H1 (cell line): ENCODE measurements at regions not wholly inside any gene's neighbourhood (a gene's known extent, or its start where the extent isn't known, plus 50 kb on each side); places are given as distances from the start of the nearest gene placed in this dataset.

Experiments used
- CTCF ChIA-PET: fragments of 300-600 bp; sonication (Branson Sonifier 250); formaldehyde crosslinking; loops from one replicate; lab custom pipeline; 2021; ENCODE audit not compliant: partially characterized antibody; lab: Charles Lee
- POLR2A ChIA-PET: fragments of 300-600 bp; sonication (Branson Sonifier 250); formaldehyde crosslinking; loops from one replicate; lab custom pipeline; 2021; ENCODE audit warnings: inconsistent platforms; ENCODE audit not compliant: partially characterized antibody; lab: Charles Lee
- DNase-seq, 2 experiments: peaks; one replicate each; pipeline versions ENCODE4 v3.0.0 to v3.0.0-alpha.2; 2010 to 2022; ENCODE audit warnings: low spot score in 2 of 2, low read depth in 1 of 2, mixed read lengths in 1 of 2
- FAIRE-seq: peaks from 2 replicates; lab custom pipeline; 2011; peaks lifted over from hg19 to GRCh38; lab: Jason Lieb, UNC
- H2AFZ ChIP-seq: 2 replicates; pipeline ENCODE4 v1.8.1; 2012; ENCODE audit warnings: low read length, inconsistent platforms
- H2AK5ac ChIP-seq: 2 replicates; pipeline ENCODE4 v1.6.1; 2013; ENCODE audit warnings: low read depth, low read length
- H2BK120ac ChIP-seq: replicated peaks from 2 replicates; pipeline ENCODE3; 2013; ENCODE audit warnings: low read depth, low read length, inconsistent platforms
- H2BK12ac ChIP-seq: 2 replicates; pipeline ENCODE4 v1.6.1; 2013; ENCODE audit warnings: low read depth, low read length
- H2BK15ac ChIP-seq: 2 replicates; pipeline ENCODE4 v1.6.1; 2013; ENCODE audit warnings: low read length
- H2BK20ac ChIP-seq: 2 replicates; pipeline ENCODE4 v1.6.1; 2013; ENCODE audit warnings: low read length
- H2BK5ac ChIP-seq: 2 replicates; pipeline ENCODE4 v1.6.1; 2013; ENCODE audit warnings: low read depth, low read length
- H3K14ac ChIP-seq: 2 replicates; pipeline ENCODE4 v1.6.1; 2013; ENCODE audit warnings: inconsistent platforms; ENCODE audit not compliant: insufficient read length
- H3K18ac ChIP-seq: 2 replicates; pipeline ENCODE4 v1.6.1; 2013; ENCODE audit warnings: low read length; ENCODE audit errors: extremely low read depth
- H3K23ac ChIP-seq: 2 replicates; pipeline ENCODE4 v1.6.1; 2013; ENCODE audit warnings: inconsistent platforms; ENCODE audit not compliant: insufficient read length
- H3K23me2 ChIP-seq: 2 replicates; pipeline ENCODE4 v1.6.1; 2013; ENCODE audit warnings: low read depth, low read length
- H3K27ac ChIP-seq: 2 replicates; pipeline ENCODE4 v1.6.1; 2011; ENCODE audit warnings: low read depth, low read length, inconsistent platforms
- H3K27me3 ChIP-seq, 4 experiments: replicated peaks in 1 of 4; 1 replicate in 1 of 4; 2 replicates in 3 of 4; pipeline versions ENCODE4 v1.6.1 to v1.8.1; 2011 to 2013; ENCODE audit warnings: low read length in 3 of 4, mild to moderate bottlenecking in 3 of 4, inconsistent platforms in 2 of 4, mixed read lengths in 2 of 4, moderate library complexity in 1 of 4; ENCODE audit not compliant: control insufficient read depth in 3 of 4, insufficient read depth in 3 of 4; ENCODE audit errors: extremely low read depth in 1 of 4
- H3K36me3 ChIP-seq, 4 experiments: 2 replicates each; pipeline versions ENCODE4 v1.6.1 to v1.8.1; 2011 to 2013; ENCODE audit warnings: mild to moderate bottlenecking in 4 of 4, low read length in 3 of 4, moderate library complexity in 2 of 4, control low read depth in 1 of 4, inconsistent platforms in 1 of 4; ENCODE audit not compliant: insufficient read depth in 4 of 4, control insufficient read depth in 2 of 4
- H3K4ac ChIP-seq: replicated peaks from 2 replicates; pipeline ENCODE3; 2013; ENCODE audit warnings: low read length, low read depth, mixed read lengths, inconsistent platforms; ENCODE audit not compliant: insufficient read length
- H3K4me1 ChIP-seq, 4 experiments: replicated peaks in 1 of 4; 1 replicate in 1 of 4; 2 replicates in 3 of 4; pipeline versions ENCODE4 v1.6.1 to v1.8.1; 2011 to 2013; ENCODE audit warnings: low read length in 3 of 4, inconsistent platforms in 2 of 4, mixed read lengths in 1 of 4; ENCODE audit not compliant: insufficient read depth in 4 of 4, control insufficient read depth in 3 of 4
- H3K4me2 ChIP-seq, 2 experiments: 2 replicates each; pipeline versions ENCODE4 v1.6.1 to v1.8.1; 2011 to 2013; ENCODE audit warnings: low read depth in 2 of 2, low read length in 2 of 2, control low read depth in 1 of 2, inconsistent platforms in 1 of 2, mild to moderate bottlenecking in 1 of 2; ENCODE audit not compliant: insufficient read depth in 1 of 2
- H3K4me3 ChIP-seq, 4 experiments: fragments of 200-600, 300-600 bp in 1 of 4; sonication (generic), shearing (Covaris generic), sonication (Bioruptor Twin) in 1 of 4; 2 replicates each; pipeline versions ENCODE4 v1.5.1 to v1.8.1; 2011 to 2016; ENCODE audit warnings: low read length in 4 of 4, low read depth in 3 of 4, control low read depth in 2 of 4, inconsistent platforms in 2 of 4, mild to moderate bottlenecking in 2 of 4, mixed read lengths in 1 of 4, moderate library complexity in 1 of 4; ENCODE audit not compliant: insufficient read depth in 2 of 4; ENCODE audit errors: extremely low read depth in 1 of 4
- H3K56ac ChIP-seq: replicated peaks from 2 replicates; pipeline ENCODE3; 2013; ENCODE audit warnings: low read depth, mild to moderate bottlenecking, mixed read lengths, low read length, inconsistent platforms; ENCODE audit not compliant: insufficient read length
- H3K79me1 ChIP-seq: 2 replicates; pipeline ENCODE4 v1.6.1; 2013; ENCODE audit warnings: low read depth, low read length, control low read depth
- H3K79me2 ChIP-seq, 2 experiments: 2 replicates each; pipeline versions ENCODE4 v1.6.1 to v1.8.1; 2012 to 2013; ENCODE audit warnings: low read length in 2 of 2, mild to moderate bottlenecking in 2 of 2, inconsistent platforms in 1 of 2; ENCODE audit not compliant: insufficient read depth in 2 of 2, control insufficient read depth in 1 of 2
- H3K9ac ChIP-seq, 4 experiments: replicated peaks in 1 of 4; 1 replicate in 1 of 4; 2 replicates in 3 of 4; pipeline versions ENCODE4 v1.6.1 to v1.8.1; 2011 to 2013; ENCODE audit warnings: low read depth in 3 of 4, low read length in 3 of 4, control low read depth in 2 of 4, mild to moderate bottlenecking in 2 of 4, moderate library complexity in 2 of 4, inconsistent platforms in 1 of 4; ENCODE audit errors: extremely low read depth in 1 of 4
- H3K9me3 ChIP-seq, 2 experiments: 2 replicates each; pipeline versions ENCODE4 v1.6.1 to v1.8.1; 2012 to 2013; ENCODE audit warnings: mild to moderate bottlenecking in 2 of 2, moderate library complexity in 2 of 2, control low read depth in 1 of 2, inconsistent platforms in 1 of 2, low read depth in 1 of 2, low read length in 1 of 2, mixed read lengths in 1 of 2; ENCODE audit not compliant: insufficient read depth in 2 of 2
- H4K20me1 ChIP-seq, 2 experiments: replicated peaks in 1 of 2; 2 replicates each; pipeline versions ENCODE3 to v1.8.1; 2011 to 2013; ENCODE audit warnings: inconsistent platforms in 2 of 2, low read length in 2 of 2, mild to moderate bottlenecking in 1 of 2; ENCODE audit not compliant: insufficient read depth in 2 of 2, control insufficient read depth in 1 of 2
- H4K5ac ChIP-seq: 2 replicates; pipeline ENCODE4 v1.6.1; 2013; ENCODE audit warnings: low read length, low read depth, mixed read lengths, inconsistent platforms; ENCODE audit not compliant: insufficient read length
- H4K8ac ChIP-seq: 2 replicates; pipeline ENCODE4 v1.8.0; 2013; ENCODE audit warnings: mild to moderate bottlenecking, moderate library complexity, low read length, inconsistent platforms; ENCODE audit not compliant: insufficient read depth; ENCODE audit errors: extremely low read depth
- H4K91ac ChIP-seq: replicated peaks from 2 replicates; pipeline ENCODE3; 2013; ENCODE audit warnings: low read length, mixed read lengths, inconsistent platforms; ENCODE audit not compliant: insufficient read length
- BACH1 ChIP-seq: IDR thresholded peaks from 2 replicates; pipeline ENCODE4 v1.6.1; 2012; ENCODE audit warnings: low read length, improper control_type of control experiment
- BRCA1 ChIP-seq: IDR thresholded peaks from 2 replicates; pipeline ENCODE4 v1.6.1; 2012; ENCODE audit warnings: low read depth, low read length, improper control_type of control experiment
- CTCF ChIP-seq, 3 experiments: IDR thresholded peaks; 1 replicate in 2 of 3; 2 replicates in 1 of 3; pipeline versions ENCODE4 v1.5.1 to v1.6.1; 2011; ENCODE audit warnings: low read length in 3 of 3, mild to moderate bottlenecking in 3 of 3, inconsistent platforms in 2 of 3, low read depth in 1 of 3, moderate library complexity in 1 of 3; ENCODE audit not compliant: insufficient read depth in 1 of 3; ENCODE audit errors: control extremely low read depth in 1 of 3
- NANOG ChIP-seq: IDR thresholded peaks from 2 replicates; pipeline ENCODE4 v1.6.1; 2011; ENCODE audit warnings: low read length, low read depth, mild to moderate bottlenecking, inconsistent platforms; ENCODE audit not compliant: insufficient read depth, poor library complexity, severe bottlenecking
- PHF8 ChIP-seq: fragments of 200-600 bp; sonication (generic); conservative IDR thresholded peaks from 2 replicates; pipeline ENCODE4 v1.7.1; 2012; ENCODE audit warnings: low read depth, mild to moderate bottlenecking, inconsistent platforms, low read length, moderate library complexity
- POU5F1 ChIP-seq: IDR thresholded peaks from 2 replicates; pipeline ENCODE4 v1.6.1; 2011; ENCODE audit warnings: low read depth, mild to moderate bottlenecking, low read length, moderate library complexity
- RBBP5 ChIP-seq: IDR thresholded peaks from 2 replicates; pipeline ENCODE4 v1.7.1; 2012; ENCODE audit warnings: low read depth, mild to moderate bottlenecking, inconsistent platforms, low read length, moderate library complexity, borderline replicate concordance
- SIN3A ChIP-seq, 2 experiments: IDR thresholded peaks in 1 of 2; conservative IDR thresholded peaks in 1 of 2; 2 replicates each; pipeline ENCODE4 v1.6.1; 2011 to 2012; ENCODE audit warnings: low read length in 2 of 2, improper control_type of control experiment in 1 of 2, low read depth in 1 of 2, mild to moderate bottlenecking in 1 of 2
- SIRT6 ChIP-seq: IDR thresholded peaks from one replicate; pipeline ENCODE4 v1.7.1; 2012; ENCODE audit warnings: low read length, inconsistent platforms
- SP1 ChIP-seq: IDR thresholded peaks from 2 replicates; pipeline ENCODE4 v1.6.1; 2011; ENCODE audit warnings: low read depth, low read length
- TAF1 ChIP-seq: IDR thresholded peaks from 2 replicates; pipeline ENCODE4 v1.6.1; 2011; ENCODE audit warnings: mild to moderate bottlenecking, low read depth, low read length
- TBP ChIP-seq: IDR thresholded peaks from 2 replicates; pipeline ENCODE4 v1.6.1; 2011; ENCODE audit warnings: low read depth, low read length, improper control_type of control experiment
- WGBS, 2 experiments: shearing (Covaris generic) in 1 of 2; methylation state at CpG; one replicate each; pipeline versions ENCODE4 v1.1.6 to v1.1.7; 2013 to 2015; ENCODE audit warnings: low lambda C conversion rate in 2 of 2, mixed read lengths in 2 of 2, inconsistent platforms in 1 of 2, low coverage in 1 of 2, missing lambda C conversion rate in 1 of 2; ENCODE audit not compliant: insufficient replicate concordance in 2 of 2, insufficient coverage in 1 of 2, insufficient read length in 1 of 2; ENCODE audit errors: extremely low coverage in 1 of 2, missing lambda C conversion rate in 1 of 2; 5-methylcytosine and 5-hydroxymethylcytosine counted together

DNA sequence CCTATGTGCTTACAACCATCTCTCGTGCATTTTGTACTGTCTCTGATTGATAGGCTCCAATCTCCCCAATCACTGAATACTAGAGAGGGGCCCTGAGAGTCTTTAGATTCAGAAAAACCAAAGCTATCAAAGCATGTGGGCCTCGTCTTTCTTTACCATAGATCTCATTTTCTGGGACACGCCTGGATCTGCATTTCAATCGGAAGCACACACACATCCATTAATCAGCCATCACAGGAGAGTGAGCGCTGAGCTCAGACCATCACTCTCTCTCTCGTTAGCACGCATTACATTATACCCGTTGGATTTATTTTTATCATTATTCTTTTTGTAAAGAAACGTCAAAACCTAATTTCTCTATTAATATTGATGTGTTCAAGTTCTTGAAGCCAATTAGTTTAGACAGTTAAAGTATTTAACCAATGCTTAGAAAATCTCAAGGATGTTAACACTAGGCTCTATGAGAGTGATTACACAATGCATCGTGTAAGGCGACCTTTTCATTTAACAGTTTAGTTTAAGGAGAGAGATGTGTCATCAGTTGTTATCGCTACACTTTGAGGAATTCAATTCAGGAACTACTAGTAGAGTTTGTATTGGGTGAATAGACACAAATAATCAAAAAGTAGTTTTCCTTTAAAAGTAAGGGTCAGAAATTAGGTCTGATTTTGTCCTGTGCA, 650.7 kb downstream of the CDH8 start:
- Histone ChIP-seq H3K4me2 (no peak overlapping the region), H2BK20ac (no peak overlapping the region), H4K5ac (no peak overlapping the region), H3K9ac (no peak overlapping the region), H2BK15ac (no peak overlapping the region), H2BK120ac (no peak overlapping the region), H2AFZ (no peak overlapping the region), H4K91ac (no peak overlapping the region), H3K23ac (no peak overlapping the region), H3K27ac (no peak overlapping the region), H4K8ac (no peak overlapping the region), H3K4me1 (no peaks in the 10 kb centered on the region), H2BK5ac (no peak overlapping the region), H4K20me1 (no peaks in the 10 kb centered on the region), H3K23me2 (no peaks in the 10 kb centered on the region), H3K36me3 (no peaks in the 10 kb centered on the region), H2BK12ac (no peak overlapping the region), H3K14ac (no peak overlapping the region), H3K56ac (no peak overlapping the region), H3K79me1 (no peaks in the 10 kb centered on the region), H3K4ac (no peak overlapping the region), H3K4me3 (no peak overlapping the region), H3K27me3 (no peaks in the 10 kb centered on the region), H2AK5ac (no peak overlapping the region), H3K9me3 (no peaks in the 10 kb centered on the region), H3K79me2 (no peaks in the 10 kb centered on the region), H3K18ac (no peak overlapping the region)
- CTCF ChIA-PET = no interaction called here
- no peak for FAIRE-seq
- no peak for DNase-seq
- POLR2A ChIA-PET = no interaction called here
- 88% methylated on average over 12 of the region's 12 CpGs; no CpG with 5 or more reads in 1 of the 2 experiments for WGBS, 2 experiments
- no peak for TF ChIP-seq POU5F1
- TF ChIP-seq TBP = no peak
- no peak for TF ChIP-seq SIN3A (conservative IDR thresholded peaks at IDR 0.05 in 1 of 2, IDR thresholded peaks at IDR 0.05 in 1 of 2; ENCODE audit: low read depth in 1 of 2, low read length in 2 of 2)
- no peak for TF ChIP-seq CTCF (IDR thresholded peaks at IDR 0.05; ENCODE audit: control extremely low read depth in 1 of 3, insufficient read depth in 1 of 3, low read depth in 1 of 3, low read length in 3 of 3)
- no peak for TF ChIP-seq SP1
- TF ChIP-seq RBBP5 = no peak
- no peak for TF ChIP-seq BACH1
- TF ChIP-seq PHF8 = no peak
- no peak for TF ChIP-seq SIRT6
- no peak for TF ChIP-seq BRCA1
- no peak for TF ChIP-seq TAF1
- TF ChIP-seq NANOG = no peak
